T47D (cell line): ENCODE measurements at regions not wholly inside any gene's neighbourhood (a gene's known extent, or its start where the extent isn't known, plus 50 kb on each side); places are given as distances from the start of the nearest gene placed in this dataset.
"Not testable (repeated sequence)": the region's sequence is repeated elsewhere in the genome, so short reads cannot be mapped to it uniquely, and the experiment has no call there.

Experiments
- DNase-seq, 2 experiments: peaks; one replicate each; pipeline versions ENCODE4 v3.0.0 to v3.0.0-alpha.2; 2011 to 2012; ENCODE audit warnings: low read depth in 1 of 2, low spot score in 1 of 2
- JUND ChIP-seq: IDR thresholded peaks from 2 replicates; pipeline ENCODE4 v1.6.1; 2012; ENCODE audit warnings: low read depth
- in situ Hi-C: cut with HindIII; loops from 2 replicates; pipeline ENCODE4 v1.10.0; 2016; ENCODE audit warnings: low sequenced_read_pairs, low pct_unique_long_range_greater_than_20kb

DNA sequence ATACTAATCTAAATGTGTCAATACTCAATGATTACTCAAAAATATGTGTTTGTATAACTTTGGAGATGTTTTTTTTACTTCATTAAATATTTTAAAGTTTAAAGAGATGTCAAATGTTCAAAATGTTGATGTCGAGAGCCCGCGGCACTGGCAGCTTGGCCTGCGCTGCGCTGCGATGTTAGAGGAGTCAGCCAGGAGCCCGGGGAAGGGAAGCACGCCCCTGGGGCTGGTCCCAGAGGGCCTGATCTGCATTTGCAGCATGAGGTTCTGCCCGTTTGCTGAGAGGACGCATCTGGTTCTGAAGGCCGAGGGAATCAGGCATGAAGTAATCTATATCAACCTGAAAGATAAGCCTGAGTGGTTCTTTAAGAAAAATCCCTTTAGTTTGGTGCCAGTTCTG lies 66.4 kb upstream of the ATP2C1 start:
- no peak for DNase-seq
- no peak for TF ChIP-seq JUND
- in situ Hi-C loops, result no loop called here

DNA sequence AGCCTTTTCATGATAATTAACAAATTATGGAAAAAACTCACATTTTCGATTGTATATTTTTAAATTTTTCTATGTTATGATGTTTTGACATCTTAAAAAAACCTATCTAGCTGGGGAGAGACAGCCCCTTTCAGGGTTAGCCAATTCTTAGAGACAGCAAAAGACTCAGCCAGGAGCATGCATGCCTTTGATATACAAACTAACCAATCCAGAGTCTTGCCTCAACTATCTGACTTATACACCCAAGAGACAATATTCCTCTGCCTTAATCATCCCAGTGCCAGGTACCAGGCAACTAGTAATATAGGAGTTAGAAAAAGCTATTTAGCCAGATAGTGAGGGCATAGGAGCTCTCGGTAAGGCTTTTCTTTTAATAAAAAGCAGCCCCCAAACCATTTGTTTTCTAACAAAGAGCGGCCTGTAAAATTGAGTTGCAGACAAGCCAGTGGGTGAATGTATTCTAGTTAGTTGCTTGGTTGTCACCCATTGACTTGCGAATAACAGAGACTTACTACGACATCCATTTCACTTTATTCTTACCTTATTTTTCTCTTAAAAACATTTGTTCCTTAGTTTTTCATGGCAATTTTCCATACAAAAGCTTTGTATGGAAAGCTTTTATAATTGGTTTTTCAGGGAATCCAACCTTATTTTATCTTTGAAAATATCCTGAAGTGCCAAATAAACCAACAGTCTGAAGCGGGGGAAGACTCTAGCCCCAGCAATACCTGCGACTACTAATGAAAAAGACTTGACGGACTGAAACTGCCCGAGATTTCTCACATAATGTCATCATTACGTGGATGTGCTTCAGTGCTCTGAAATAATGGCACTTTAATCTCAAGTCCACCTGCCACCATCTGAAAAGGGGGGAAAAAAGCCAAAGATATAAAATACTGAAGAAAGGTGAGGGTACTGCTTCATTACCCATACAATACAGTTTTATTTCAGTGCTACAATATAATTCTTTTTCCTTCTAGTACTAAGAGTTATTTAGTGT lies 64.6 kb upstream of the ATP2C1 start:
- in situ Hi-C loops, result no loop called here
- TF ChIP-seq JUND, result no peak
- no peak for DNase-seq

DNA sequence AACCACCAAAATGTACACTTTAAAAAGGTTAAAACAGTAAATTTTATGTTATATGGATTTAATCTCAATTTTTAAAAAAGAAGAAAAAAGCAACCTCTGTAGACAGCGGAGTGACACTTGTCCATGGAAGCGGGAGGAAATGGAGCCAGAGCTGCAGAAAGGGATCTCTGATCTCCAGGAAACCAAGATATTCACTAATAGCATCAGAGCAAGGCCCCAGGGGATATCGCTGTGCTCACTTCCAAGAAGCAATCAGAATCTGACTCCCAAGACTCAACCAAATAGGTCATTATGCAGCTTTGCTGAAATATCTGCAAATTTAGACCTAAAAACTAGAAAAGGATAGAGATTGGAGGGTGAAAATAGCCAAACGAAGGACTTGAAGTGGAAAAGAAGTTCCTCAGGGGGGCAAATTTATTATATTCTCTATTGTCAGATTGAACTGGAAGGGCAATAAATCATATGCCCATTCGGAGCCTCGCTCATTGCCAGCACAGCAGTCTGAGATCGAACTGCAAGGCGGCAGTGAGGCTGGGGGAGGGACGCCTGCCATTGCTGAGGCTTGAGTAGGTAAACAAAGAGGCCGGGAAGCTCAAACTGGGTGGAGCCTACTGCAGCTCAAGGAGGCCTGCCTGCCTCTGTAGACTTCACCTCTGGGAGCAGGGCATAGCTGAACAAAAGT lies 62.0 kb upstream of the ATP2C1 start:
- in situ Hi-C loops, result no loop called here
- no peak for TF ChIP-seq JUND
- DNase-seq, result peak in 1 of 2 experiments; percentile 19

DNA sequence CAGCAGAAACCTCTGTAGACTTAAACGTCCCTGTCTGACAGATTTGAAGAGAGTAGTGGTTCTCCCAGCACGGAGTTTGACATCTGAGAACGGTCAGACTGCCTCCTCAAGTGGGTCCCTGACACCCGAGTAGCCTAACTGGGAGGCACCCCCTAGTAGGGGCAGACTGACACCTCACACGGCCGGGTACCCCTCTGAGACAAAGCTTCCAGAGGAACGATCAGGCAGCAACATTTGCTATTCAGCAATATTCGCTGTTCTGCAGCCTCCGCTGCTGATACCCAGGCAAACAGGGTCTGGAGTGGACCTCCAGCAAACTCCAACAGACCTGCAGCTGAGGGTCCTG lies 61.5 kb upstream of the ATP2C1 start:
- in situ Hi-C loops, DNase-seq: not testable (repeated sequence)

DNA sequence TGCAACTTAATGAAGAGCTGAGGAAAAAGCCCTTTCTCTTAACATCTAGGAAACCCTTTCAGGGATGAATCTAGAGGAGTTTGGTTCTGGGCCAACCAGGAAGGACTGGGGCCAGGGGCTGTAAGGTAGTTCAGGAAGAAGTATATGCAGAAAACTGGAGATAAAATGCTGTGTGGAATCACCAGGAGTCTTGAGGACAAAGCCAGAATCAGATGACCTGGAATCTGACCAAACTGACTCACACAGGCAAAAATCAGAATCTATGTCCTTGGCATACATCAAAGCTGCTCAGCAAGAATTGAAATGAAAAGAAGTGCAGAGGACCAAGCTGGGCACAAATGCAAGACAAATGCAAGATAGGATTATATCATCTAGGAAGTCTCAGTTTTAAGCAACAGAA lies 59.4 kb upstream of the ATP2C1 start:
- in situ Hi-C loops, result no loop called here
- no peak for DNase-seq
- TF ChIP-seq JUND, result no peak

DNA sequence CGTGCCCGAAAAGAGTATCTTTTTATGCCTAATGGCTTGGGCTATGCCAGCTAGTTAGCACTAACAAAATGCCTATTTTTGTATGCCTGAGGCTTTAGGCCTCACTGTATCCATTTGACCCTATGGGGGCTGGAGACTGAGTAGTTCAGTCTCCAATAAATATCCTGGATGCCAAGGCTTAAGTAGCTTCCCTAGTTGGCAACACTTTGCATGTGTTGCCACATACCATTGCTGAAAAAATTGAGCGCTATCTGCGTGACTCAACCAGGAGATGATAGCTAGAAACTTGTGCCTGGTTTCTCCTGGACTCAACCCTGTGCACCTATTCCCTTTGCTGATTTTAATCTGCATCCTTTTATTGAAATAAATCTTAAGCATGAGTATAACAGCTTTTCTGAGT lies 58.4 kb upstream of the ATP2C1 start:
- in situ Hi-C loops, result no loop called here
- DNase-seq, result no peak
- TF ChIP-seq JUND, result no peak

DNA sequence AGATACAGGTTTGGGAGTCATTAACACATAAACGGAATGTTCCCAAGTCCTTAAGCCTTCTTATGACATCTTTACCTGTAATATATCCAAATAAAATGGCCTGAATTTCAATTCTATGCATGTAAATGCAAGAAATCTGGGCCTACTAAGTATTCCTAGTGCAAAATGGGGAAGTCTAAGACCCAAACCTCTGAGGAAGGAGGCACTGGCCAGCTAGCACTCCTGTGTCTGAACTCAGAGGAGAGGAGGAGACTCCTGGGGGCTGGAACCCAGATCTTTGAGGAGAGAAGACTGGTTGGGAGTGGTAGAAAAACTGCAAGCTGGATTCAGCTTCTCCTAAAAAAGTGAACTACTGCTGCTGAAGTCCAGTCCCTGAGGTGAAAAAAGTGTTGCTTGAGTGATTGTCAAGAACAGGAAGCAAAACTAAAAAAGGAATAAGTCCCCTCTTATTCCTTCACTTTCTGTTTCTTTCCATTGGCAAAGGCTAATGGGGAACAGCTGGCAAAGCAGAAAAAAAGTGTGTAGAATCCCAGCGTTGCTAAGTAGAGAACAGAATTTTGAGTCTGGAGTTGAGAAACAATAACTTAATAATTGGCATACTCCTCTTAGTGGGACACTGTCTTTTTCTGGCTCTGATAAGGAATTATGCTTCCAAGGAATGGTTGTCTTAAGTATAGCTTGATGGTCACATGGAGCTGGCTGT lies 54.8 kb upstream of the ATP2C1 start:
- in situ Hi-C loops, result no loop called here
- DNase-seq, result no peak
- no peak for TF ChIP-seq JUND

DNA sequence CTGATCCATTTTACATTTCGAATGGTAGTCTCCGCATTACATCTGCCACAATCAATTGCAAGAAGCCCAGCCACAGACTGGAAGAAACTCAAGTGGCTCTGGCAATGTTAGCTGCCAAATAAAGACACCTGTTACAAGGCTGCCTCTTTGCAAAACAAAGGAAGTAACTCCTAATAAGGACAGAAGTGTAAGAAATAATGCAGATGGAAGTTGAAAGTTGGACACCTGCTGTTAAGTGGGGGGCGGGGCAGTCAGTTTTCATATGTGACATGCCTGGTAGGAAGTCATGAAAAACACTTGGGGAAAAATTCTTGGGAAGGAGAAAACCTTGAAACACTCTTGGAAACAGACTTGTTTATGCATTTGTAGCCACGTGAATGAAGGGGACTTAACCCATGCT lies 54.1 kb upstream of the ATP2C1 start:
- in situ Hi-C loops, result no loop called here
- TF ChIP-seq JUND, result no peak
- DNase-seq, result no peak

DNA sequence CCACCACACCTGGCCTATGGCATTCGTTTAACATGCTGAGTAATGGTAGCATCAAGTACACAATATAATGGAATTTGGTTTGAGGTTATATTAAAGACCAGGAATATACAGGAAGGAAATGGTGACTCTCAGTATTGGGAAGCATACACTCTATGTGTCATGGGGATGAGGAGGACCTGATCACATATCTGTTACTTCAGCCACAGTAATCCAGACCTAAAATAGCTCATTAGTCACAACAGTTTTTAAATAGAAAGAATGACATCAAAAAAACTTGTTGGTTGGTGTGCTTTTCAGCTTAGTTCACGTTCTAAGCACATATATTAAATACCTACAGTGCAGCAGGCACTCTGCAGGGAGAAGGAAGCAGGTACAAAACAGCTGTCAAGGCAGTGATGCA lies 52.5 kb upstream of the ATP2C1 start:
- in situ Hi-C loops, result no loop called here
- TF ChIP-seq JUND, result no peak
- no peak for DNase-seq

DNA sequence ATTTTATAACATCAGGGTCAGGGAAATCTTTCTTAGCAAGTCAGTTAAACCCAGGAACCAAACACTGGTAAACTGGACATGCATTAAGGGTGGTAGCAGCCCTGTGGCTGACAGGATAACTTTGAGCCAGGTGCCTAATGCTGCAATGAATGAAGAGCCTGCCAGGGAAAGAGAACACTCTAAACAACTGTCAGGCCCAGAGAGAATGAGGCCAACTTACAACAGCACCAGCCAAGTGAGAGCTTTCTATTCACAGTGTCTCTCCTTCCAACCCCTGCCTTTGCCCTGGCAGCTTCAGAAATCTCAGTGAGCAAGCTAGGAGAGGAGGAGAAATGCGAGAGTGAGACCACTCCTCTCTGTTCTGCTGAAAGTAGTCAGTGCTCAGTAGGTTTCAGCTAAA lies 50.4 kb upstream of the ATP2C1 start:
- in situ Hi-C loops, result no loop called here
- no peak for TF ChIP-seq JUND
- DNase-seq, result no peak
